ENCODE measurements at regions not wholly inside any gene's neighbourhood (a gene's known extent, or its start where the extent isn't known, plus 50 kb on each side); places are given as distances from the start of the nearest gene placed in this dataset.

DNA sequence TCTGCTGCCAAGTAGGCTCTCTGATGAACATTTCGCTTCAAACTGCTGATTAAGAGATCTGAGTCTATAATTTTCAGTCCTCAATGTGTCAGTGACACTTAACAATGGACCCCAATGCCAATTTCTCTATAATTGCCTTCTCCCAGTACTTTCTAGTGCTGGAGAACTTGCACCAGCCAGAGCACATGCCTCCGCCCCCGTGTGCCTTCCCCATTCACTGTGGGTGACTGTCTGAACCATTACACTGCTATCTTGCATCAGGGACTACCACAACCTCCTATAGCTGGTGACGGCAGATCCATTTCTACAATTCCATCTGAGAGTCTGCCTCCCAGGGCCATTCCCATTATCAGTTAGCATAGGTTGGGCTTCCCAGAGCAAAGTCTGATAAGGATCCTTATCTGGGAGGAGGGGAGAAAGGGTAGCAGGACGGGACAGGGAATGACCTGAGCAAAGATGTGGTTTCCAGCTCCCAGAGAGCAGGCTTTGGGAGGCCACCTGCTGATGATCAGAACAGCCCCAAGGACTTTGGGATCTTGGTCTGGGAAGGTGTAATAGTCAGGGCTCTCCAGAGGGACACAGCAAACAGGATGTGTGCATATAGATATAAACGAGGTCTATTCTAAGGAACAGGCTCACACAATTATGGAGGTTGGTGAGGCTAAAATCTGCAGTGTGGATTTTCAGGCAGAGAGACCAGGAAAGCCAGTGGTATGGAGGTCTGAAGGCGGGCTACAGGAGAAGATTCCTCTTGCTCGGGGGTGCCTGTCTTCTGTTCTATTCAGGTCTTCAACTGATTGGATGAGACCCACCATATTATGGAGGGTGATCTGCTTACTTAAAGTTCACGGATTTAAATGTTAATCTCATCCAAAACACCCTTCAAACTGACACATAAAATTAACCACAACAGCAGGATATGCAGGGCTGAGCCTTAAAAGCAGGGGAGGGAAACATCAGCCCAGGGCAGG, 238.2 kb downstream of the PTPRU start:
- no peak overlapping the region for H3K27ac ChIP-seq
- intact Hi-C loops (cut with DNase I): no loop called here
- no peak for TF ChIP-seq CTCF (IDR thresholded peaks at IDR 0.05)
- no peaks in the 10 kb centered on the region for H3K9me3 ChIP-seq
- H3K4me3 ChIP-seq: no peak overlapping the region
- H3K27me3 ChIP-seq: peaks cover 0 to 94% (median 78%) of the 10 kb centered on the region in 7 donors
- H3K36me3 ChIP-seq: no peaks in the 10 kb centered on the region
- ATAC-seq (no peak), DNase-seq (no peak)
- 37 to 47% methylated on average over 9 of the region's 9 CpGs for WGBS, 2 donors
- H3K4me1 ChIP-seq: no peaks in the 10 kb centered on the region

- TF ChIP-seq CTCF (IDR thresholded peaks at IDR 0.05): no peak
- H3K27me3 ChIP-seq: peaks cover 0 to 87% (median 66%) of the 10 kb centered on the region in 7 donors
- H3K4me3 ChIP-seq: no peak overlapping the region
- no peaks in the 10 kb centered on the region for H3K36me3 ChIP-seq
- H3K27ac ChIP-seq: no peak overlapping the region
- H3K4me1 ChIP-seq: no peaks in the 10 kb centered on the region
- no peak for ATAC-seq
- H3K9me3 ChIP-seq: no peaks in the 10 kb centered on the region
- no peak for DNase-seq
- intact Hi-C loops (cut with DNase I): no loop called here
- 64 to 65% methylated on average over 9 of the region's 9 CpGs for WGBS, 2 donors
Observed at GRCh38 chr1:29473161-29473855, 237.0 kb downstream of the PTPRU start.

DNA sequence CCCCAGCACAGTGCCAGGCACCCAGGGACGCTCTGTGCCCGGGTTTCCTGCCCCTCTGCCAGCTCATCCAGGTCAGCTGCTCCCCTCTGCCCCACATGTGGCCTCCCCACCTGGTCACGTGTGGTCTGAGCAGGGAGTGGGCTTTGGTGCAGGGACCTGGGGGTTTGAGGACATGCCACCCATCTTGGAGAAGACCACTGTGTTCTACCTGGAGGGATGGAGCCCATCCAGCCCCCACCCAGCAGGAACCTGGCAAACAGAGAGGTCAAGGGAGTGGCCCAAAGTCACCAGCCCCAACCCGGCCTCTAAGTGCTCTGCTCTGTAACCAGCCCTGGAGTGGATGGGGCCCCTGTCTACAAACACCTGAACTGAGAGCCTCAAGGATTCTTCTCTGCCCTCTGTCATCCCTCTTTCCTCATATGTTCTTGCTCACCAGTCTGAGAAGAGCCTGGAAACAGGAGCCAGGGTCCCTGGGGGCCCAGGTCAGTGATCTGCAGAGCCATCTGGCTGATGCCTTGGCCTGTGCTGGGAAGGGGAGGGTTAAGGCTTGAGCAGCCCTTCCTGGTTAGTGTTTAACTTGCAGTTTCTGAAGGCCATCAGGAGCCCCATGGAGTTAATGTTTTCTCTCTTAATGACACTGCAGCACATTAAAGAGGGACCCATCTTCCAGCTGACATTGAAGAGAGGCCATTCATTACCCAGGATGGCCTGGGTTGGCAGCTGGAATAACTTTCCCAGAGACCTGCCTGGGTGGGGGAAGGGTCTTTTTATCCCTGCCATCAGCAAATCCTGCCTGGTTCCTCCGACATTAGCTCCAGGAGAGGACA, 235.4 kb downstream of the PTPRU start:
- Histone ChIP-seq H3K27me3 (peaks cover 0 to 74% (median 51%) of the 10 kb centered on the region in 7 donors), H3K9me3 (peaks cover 0 to 4% (median 0%) of the 10 kb centered on the region in 11 donors)

More for the DNA sequence above, 235.4 kb downstream of the PTPRU start:
- intact Hi-C loops (cut with DNase I): no loop called here
- Histone ChIP-seq H3K36me3 (no peaks in the 10 kb centered on the region), H3K27ac (no peak overlapping the region), H3K4me3 (no peak overlapping the region), H3K4me1 (no peaks in the 10 kb centered on the region)
- no peak for TF ChIP-seq CTCF (IDR thresholded peaks at IDR 0.05)
- ATAC-seq: no peak
- no peak for DNase-seq
- 56 to 60% methylated on average over 5 of the region's 5 CpGs for WGBS, 2 donors

Data from heart right ventricle (tissue), 16 donors.